CD4-positive, alpha-beta T cell treated with Interleukin-6 for 4 hours (primary cell): ENCODE measurements at regions not wholly inside any gene's neighbourhood (a gene's known extent, or its start where the extent isn't known, plus 50 kb on each side); places are given as distances from the start of the nearest gene placed in this dataset.
"Not testable (repeated sequence)": the region's sequence is repeated elsewhere in the genome, so short reads cannot be mapped to it uniquely, and the experiment has no call there.

Experiments used
- DNase-seq: peaks from one replicate; pipeline ENCODE4 v3.0.0-alpha.2; 2020; ENCODE audit warnings: mixed read lengths

DNA sequence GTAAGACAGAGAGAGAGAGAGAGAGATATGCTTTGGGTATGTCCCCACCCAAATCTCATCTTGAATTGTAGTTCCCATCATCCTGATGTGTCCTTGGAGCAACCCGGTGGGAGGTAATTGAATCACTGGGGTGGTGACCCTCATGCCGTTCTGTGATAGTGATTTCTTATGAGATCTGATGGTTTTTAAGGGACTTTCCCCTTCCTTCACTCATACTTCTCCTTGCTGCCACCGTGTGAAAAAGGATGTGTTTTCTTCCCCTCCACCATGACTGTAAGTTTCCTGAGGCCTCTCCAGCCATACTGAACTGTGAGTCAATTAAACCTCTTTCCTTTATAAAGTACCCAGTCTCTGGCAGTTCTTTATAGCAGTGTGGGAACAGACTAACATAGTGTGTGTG is 60.3 kb downstream of the EOMES start:
- DNase-seq, result no peak

- peak; percentile 61 for DNase-seq
Observed at GRCh38 chr3:27659279-27660021, 62.7 kb downstream of the EOMES start.

- no peak for DNase-seq
Observed at GRCh38 chr3:27658741-27659140, 63.4 kb downstream of the EOMES start.

GRCh38 chr3:27657871-27658270 is 64.3 kb downstream of the EOMES start:
- DNase-seq, result no peak

GRCh38 chr3:27657404-27657803 is 64.7 kb downstream of the EOMES start:
- no peak for DNase-seq

- DNase-seq, result no peak
Observed at GRCh38 chr3:27656790-27657189, 65.3 kb downstream of the EOMES start.

DNA sequence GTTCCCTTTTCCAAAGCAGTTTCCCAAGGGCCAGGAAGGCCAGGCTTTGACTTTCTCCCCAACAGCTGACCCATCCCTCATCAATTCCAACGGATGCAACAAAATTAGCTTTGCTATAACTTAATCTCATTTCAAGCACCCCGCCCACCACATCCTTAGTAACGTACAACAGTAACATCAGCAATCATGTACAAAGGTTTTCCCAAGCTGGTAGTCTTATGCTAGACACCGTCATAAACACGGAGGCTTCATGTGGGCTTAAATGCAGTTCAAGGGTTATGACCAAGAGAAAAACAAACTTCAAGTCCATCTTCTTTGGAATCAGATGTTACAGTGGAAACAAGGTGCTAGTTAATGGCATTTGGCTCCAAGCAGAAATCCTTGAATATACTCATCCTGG is 66.6 kb downstream of the EOMES start:
- no peak for DNase-seq

GRCh38 chr3:27653803-27654558 is 68.1 kb downstream of the EOMES start:
- DNase-seq, result no peak

GRCh38 chr3:27649277-27649676 is 72.8 kb downstream of the EOMES start:
- no peak for DNase-seq

DNA sequence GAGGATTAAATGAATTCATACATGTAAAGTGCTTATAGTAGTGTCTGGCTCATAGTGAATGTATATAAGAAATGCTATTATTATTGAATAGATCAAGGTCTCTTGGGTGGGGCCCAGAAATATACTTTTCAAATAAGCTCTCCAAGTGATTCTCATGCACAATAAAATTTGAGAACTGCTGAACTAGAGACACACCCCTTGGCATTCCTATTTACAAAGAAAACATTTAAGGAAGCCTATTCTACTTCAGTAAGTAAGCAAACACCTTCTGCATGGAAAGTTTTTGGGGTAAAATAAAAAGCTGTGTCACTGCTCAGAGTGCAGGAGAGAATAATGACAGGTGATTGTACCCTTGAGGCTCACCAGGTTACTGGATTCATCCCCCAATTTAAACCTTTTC is 75.2 kb downstream of the EOMES start:
- DNase-seq, result no peak

GRCh38 chr3:27644941-27645340 is 77.2 kb downstream of the EOMES start:
- no peak for DNase-seq

DNA sequence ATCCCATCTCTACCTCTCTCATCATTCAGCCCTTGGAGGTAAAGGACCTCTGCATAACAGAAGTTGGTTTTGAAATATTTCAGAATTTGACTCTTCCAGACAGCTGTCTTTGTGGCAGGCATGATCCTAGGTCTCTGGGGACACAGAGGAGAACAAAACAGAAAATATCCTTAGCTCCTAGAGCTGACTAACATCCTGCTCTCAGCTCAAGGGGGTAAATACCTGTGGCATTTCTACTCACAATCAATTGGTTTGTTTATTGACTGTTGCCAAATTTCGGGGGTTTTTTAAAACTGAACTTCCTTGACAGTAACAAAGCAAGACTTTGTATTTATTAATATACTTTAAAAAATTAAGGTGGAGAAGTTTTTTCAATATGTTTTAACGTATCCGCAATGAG is 78.8 kb downstream of the EOMES start:
- no peak for DNase-seq

DNA sequence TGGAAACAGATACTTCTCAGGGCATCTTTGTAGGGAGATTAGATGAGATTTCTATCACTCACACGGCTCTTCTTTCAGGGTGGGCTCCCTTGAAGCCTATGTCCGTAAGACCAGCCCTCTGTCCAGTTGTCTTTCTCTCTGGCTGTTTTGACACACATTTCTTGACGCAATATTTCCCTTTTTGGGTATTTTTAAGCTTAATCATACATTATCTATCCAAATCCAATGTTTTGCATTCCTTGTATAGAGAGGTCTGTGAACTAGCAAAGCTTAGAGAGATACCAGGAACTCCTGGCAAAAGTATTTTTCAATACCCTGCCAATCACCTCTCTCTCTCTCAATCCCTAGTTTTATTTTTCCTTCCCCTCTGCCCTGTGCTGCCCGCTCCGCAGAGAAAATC is 79.3 kb downstream of the EOMES start:
- no peak for DNase-seq

DNA sequence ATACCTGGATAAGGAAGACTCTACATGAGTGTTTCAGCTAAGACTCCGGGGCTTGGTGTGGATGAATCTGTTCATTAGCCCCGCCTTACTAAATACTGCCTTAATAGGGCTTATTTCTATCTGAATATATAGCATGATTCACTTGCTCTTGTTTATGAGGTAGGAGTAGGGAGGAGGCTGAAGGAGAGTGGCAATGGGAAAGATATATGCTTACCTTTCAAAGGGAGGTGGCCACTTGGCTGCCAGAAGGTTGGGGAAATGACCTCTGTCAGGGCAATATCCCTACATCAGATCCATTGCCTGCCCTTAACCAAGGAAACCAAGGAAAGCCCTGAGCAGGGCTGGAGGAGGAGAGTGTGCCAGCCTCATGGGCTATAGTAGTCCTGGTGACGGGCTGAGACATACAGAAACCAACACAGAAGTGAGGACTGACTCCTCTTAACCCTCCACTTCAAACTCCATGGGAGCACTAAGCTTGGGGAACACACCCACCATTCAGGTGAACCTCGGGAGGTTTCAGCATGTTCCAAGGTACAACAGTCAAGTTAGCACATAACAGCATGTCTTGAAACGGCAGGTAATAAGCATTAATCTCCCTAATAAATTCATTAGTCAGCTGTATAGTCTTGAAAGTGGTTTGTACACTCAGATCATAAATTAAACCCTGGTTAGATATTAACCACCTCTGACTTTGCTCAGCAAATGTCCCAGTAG is 80.1 kb downstream of the EOMES start:
- DNase-seq, result no peak

DNA sequence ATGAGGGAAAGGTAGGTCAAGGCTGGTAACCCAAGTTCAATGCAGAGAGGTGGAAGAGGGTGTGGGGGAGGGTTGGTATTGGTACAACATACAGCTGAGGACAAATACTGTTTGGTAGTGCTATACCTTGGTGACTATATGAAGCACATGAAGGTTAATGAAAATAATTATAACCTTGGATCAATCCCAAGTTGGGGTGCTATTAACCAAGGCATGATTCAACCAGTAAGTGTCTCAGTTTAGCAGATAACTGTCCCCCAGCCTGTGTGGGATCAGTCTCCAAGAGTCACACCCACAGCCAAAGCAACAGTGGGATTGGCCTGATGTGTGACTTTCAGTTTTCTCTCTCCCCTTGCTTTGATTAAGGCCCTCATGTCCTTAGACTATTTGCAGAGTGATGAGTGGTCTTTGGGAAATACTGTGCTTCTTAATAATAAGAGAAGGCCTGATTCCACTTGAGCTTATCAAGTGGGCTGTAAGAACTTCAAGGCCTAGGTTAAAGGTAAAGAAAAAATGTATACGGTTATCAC is 80.8 kb downstream of the EOMES start:
- DNase-seq, result no peak

DNA sequence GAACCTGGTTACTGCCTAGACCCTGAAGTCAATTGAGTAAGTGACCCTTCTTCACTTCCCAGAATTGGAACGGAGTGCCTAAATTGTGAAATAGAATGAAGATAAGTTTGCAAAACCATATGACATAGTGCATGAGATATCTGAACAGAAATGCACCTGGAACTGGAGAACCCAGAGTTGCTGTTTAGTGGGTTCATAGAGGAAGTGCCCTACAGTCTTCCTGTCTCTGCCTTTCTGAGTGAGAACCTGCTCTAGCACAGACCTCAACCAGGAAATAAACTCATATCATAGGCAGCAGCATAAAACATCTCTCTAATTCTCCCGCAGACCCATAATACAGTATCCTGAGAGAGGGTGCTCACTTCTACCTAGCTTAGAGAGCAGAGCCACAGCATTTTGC is 82.9 kb downstream of the EOMES start:
- peak; percentile 39 for DNase-seq

GRCh38 chr3:27638594-27638993 is 83.5 kb downstream of the EOMES start:
- DNase-seq, result no peak

- DNase-seq, result no peak
Observed at GRCh38 chr3:27637346-27637995, 84.7 kb downstream of the EOMES start.

- DNase-seq, result not testable (repeated sequence)
Observed at GRCh38 chr3:27635006-27635405, 87.1 kb downstream of the EOMES start.

- peak; percentile 44 for DNase-seq
Observed at GRCh38 chr3:27633224-27633545, 88.9 kb downstream of the EOMES start.

DNA sequence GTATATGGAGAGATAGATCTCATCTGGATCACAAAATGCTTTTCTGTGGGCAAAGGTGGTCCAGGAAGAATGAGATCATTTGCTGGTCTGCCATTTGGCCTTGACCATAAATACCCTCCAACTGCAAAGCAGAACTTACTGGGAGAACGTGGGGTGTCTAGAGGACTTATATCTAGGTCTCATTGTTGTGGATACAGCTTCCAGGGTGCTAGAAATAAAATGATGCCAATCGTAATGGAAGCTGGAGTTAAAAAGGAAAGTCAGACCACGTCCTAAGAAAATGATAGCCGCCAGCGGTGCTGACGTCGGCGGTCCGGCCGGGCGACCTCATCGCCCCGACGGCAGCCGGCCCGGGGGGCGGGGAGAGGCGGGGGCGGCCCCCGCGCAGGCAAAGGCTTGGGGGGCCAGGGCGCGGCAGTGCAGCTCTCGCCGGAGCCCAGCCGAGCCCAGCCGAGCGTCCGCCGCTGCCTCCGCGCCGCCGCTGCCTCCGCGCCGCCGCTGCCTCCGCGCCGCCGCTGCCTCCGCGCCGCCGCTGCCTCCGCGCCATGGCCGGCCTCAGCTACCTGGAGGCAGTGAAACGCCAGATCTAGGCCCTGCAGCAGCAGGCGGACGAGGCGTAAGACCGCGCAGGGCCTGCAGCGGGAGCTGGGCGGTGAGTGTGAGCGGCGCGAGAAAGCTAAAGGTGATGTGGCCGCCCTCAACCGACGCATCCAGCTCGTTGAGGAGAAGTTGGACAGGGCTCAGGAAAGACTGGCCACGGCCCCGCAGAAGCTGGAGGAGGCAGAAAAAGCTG is 89.5 kb downstream of the EOMES start:
- DNase-seq, result peak; percentile 58

GRCh38 chr3:27630885-27631284 is 91.2 kb downstream of the EOMES start:
- no peak for DNase-seq
